ENCODE measurements at regions not wholly inside any gene's neighbourhood (a gene's known extent, or its start where the extent isn't known, plus 50 kb on each side); places are given as distances from the start of the nearest gene placed in this dataset.

DNA sequence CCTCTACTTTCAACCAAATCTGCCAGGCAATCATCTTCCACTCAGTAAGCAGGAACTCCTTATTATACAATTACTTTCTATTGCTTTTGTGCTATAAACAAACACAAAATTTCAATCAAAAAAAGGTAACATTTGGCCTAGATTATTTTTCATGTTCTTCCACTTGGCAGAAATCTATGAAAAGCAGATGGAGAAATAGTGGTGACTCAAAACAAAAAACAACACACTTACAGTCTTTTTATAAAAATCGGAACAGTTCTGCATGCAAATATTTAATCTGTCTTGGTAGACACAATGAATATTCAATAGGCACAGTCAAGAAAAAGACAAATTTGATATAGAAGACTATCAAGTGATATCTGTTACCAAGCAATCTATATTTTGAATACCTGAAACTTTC lies 376.8 kb downstream of the RPS29 start (continued):
- TF ChIP-seq, protein P1, sequence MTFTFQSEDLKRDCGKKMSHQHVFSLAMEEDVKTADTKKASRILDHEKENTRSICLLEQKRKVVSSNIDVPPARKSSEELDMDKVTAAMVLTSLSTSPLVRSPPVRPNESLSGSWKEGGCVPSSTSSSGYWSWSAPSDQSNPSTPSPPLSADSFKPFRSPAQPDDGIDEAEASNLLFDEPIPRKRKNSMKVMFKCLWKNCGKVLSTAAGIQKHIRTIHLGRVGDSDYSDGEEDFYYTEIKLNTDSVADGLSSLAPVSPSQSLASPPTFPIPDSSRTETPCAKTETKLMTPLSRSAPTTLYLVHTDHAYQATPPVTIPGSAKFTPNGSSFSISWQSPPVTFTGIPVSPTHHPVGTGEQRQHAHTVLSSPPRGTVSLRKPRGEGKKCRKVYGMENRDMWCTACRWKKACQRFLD (tag by site-specific recombination; IDR thresholded peaks at IDR 0.05) = no peak
- no peak for TF ChIP-seq ZXDB (tag by site-specific recombination; IDR thresholded peaks at IDR 0.05)
- TF ChIP-seq, protein P2, sequence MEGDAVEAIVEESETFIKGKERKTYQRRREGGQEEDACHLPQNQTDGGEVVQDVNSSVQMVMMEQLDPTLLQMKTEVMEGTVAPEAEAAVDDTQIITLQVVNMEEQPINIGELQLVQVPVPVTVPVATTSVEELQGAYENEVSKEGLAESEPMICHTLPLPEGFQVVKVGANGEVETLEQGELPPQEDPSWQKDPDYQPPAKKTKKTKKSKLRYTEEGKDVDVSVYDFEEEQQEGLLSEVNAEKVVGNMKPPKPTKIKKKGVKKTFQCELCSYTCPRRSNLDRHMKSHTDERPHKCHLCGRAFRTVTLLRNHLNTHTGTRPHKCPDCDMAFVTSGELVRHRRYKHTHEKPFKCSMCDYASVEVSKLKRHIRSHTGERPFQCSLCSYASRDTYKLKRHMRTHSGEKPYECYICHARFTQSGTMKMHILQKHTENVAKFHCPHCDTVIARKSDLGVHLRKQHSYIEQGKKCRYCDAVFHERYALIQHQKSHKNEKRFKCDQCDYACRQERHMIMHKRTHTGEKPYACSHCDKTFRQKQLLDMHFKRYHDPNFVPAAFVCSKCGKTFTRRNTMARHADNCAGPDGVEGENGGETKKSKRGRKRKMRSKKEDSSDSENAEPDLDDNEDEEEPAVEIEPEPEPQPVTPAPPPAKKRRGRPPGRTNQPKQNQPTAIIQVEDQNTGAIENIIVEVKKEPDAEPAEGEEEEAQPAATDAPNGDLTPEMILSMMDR (tag by site-specific recombination; IDR thresholded peaks at IDR 0.05) = no peak
- TF ChIP-seq ZNF521 (tag by site-specific recombination; IDR thresholded peaks at IDR 0.05) = no peak

DNA sequence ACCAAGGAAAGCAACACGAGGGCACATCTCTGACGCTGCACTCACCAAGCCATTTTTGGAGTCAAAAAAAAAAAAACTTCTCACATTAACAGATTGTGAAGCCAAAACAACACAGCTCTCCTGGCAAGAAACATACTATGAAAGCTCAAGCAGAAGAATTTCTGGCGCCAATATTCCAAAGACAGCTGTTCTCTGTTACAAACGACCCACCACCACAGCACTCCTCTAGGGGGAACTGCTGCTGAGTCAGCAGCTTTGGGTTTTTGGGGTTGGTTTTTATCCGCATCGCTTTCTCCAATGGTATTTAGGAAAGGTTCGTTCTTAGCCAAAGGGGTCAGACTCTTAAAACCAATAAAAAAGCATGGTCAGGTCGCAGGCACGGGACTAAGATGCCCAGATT lies 379.4 kb downstream of the RPS29 start:
- H3K36me3 ChIP-seq (ENCODE audit: control insufficient read depth in 2 of 2, insufficient read depth in 1 of 2, low read length in 2 of 2) = no peaks in the 10 kb centered on the region
- POLR2A ChIA-PET = no interaction called here
- no peaks in the 10 kb centered on the region for H3K9me3 ChIP-seq (ENCODE audit: control insufficient read depth, insufficient read depth, low read depth, low read length)
- H3K27ac ChIP-seq (ENCODE audit: extremely low read depth, low read depth, low read length) = no peak overlapping the region
- no peak overlapping the region for H3K4me3 ChIP-seq (ENCODE audit: low read depth, low read length)
- no peaks in the 10 kb centered on the region for H3K4me1 ChIP-seq (ENCODE audit: control insufficient read depth, insufficient read depth, low read length)
- CTCF ChIA-PET = interaction anchor here (0.7 kb wide), 1 partner anchor 34 kb away, joined by 6 read pairs; no protein-coding TSS in a partner anchor
- TF ChIP-seq KLF1 (tag by site-specific recombination; IDR thresholded peaks at IDR 0.05) (no peak), ZNF670 (tag by site-specific recombination; IDR thresholded peaks at IDR 0.05; ENCODE audit: low read depth) (no peak), IKZF3 (tag by site-specific recombination; IDR thresholded peaks at IDR 0.05) (no peak), ZNF558 (tag by site-specific recombination; IDR thresholded peaks at IDR 0.05) (no peak), HOXD13 (CRISPR knock-in tag; IDR thresholded peaks at IDR 0.05; ENCODE audit: borderline replicate concordance) (no peak)
- TF ChIP-seq, protein P3, sequence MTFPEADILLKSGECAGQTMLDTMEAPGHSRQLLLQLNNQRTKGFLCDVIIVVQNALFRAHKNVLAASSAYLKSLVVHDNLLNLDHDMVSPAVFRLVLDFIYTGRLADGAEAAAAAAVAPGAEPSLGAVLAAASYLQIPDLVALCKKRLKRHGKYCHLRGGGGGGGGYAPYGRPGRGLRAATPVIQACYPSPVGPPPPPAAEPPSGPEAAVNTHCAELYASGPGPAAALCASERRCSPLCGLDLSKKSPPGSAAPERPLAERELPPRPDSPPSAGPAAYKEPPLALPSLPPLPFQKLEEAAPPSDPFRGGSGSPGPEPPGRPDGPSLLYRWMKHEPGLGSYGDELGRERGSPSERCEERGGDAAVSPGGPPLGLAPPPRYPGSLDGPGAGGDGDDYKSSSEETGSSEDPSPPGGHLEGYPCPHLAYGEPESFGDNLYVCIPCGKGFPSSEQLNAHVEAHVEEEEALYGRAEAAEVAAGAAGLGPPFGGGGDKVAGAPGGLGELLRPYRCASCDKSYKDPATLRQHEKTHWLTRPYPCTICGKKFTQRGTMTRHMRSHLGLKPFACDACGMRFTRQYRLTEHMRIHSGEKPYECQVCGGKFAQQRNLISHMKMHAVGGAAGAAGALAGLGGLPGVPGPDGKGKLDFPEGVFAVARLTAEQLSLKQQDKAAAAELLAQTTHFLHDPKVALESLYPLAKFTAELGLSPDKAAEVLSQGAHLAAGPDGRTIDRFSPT (tag by site-specific recombination; IDR thresholded peaks at IDR 0.05) = no peak

DNA sequence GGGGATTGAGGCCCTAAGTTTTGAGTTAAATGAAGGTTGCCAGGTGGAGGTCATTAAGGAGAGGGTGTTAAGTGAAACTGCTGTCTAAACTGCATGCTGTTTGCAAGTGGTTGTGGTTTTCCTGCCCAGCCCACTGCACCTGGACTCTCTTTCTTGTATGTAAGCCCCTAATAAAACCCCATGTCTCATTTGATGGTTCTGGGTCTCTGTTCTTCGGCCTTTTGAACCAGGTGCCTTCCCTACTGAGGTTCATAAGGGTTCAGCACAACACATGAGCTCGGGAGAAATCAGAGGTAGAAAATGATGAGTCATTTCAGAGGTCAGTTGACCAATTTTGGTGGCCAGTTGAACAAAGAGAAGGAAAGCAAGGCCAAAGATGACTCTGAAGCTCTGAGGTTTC lies 382.5 kb downstream of the RPS29 start:
- Histone ChIP-seq H3K27ac (ENCODE audit: extremely low read depth, low read depth, low read length) (no peak overlapping the region), H3K9me3 (ENCODE audit: control insufficient read depth, insufficient read depth, low read depth, low read length) (no peaks in the 10 kb centered on the region), H3K4me1 (ENCODE audit: control insufficient read depth, insufficient read depth, low read length) (no peaks in the 10 kb centered on the region), H3K36me3 (ENCODE audit: control insufficient read depth in 2 of 2, insufficient read depth in 1 of 2, low read length in 2 of 2) (no peaks in the 10 kb centered on the region), H3K4me3 (ENCODE audit: low read depth, low read length) (no peak overlapping the region)
- POLR2A ChIA-PET = no interaction called here
- CTCF ChIA-PET = interaction anchor here (0.7 kb wide), 1 partner anchor 296 kb away, joined by 3 read pairs; no protein-coding TSS in a partner anchor
- no peak for TF ChIP-seq ZEB2 (tag by site-specific recombination; IDR thresholded peaks at IDR 0.05)

DNA sequence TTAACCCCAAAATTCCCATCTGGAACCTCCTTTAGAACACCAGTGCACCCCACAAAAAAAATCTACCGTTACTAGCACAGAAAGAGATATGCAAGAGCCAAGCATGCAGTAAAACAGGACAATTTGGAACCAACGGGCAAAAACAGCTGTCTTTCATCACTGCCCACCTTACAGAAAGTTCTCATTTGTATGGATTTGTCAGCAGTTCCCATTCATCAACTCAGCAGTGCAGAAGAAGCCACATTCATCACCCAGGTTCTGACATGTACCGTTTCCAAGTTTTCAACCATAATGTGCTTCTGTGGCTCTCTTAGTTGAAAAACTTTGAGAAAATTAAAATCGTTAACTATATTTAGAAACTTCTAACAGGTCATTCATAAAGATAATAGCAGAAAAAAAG lies 387.0 kb downstream of the RPS29 start:
- Histone ChIP-seq H3K36me3 (ENCODE audit: control insufficient read depth in 2 of 2, insufficient read depth in 1 of 2, low read length in 2 of 2) (no peaks in the 10 kb centered on the region), H3K4me1 (ENCODE audit: control insufficient read depth, insufficient read depth, low read length) (no peaks in the 10 kb centered on the region), H3K4me3 (ENCODE audit: low read depth, low read length) (no peak overlapping the region), H3K27ac (ENCODE audit: extremely low read depth, low read depth, low read length) (no peak overlapping the region), H3K9me3 (ENCODE audit: control insufficient read depth, insufficient read depth, low read depth, low read length) (no peaks in the 10 kb centered on the region)
- TF ChIP-seq ZNF274 (IDR thresholded peaks at IDR 0.05; ENCODE audit: low read length) (no peak), ZNF274 (tag by site-specific recombination; IDR thresholded peaks at IDR 0.05; ENCODE audit: borderline replicate concordance) (no peak), ZNF785 (tag by site-specific recombination; IDR thresholded peaks at IDR 0.05) (no peak), ZNF629 (tag by site-specific recombination; IDR thresholded peaks at IDR 0.05) (no peak), SP2 (tag by site-specific recombination; IDR thresholded peaks at IDR 0.05) (no peak), YY2 (tag by site-specific recombination; IDR thresholded peaks at IDR 0.05) (no peak)
- TF ChIP-seq, protein P4, sequence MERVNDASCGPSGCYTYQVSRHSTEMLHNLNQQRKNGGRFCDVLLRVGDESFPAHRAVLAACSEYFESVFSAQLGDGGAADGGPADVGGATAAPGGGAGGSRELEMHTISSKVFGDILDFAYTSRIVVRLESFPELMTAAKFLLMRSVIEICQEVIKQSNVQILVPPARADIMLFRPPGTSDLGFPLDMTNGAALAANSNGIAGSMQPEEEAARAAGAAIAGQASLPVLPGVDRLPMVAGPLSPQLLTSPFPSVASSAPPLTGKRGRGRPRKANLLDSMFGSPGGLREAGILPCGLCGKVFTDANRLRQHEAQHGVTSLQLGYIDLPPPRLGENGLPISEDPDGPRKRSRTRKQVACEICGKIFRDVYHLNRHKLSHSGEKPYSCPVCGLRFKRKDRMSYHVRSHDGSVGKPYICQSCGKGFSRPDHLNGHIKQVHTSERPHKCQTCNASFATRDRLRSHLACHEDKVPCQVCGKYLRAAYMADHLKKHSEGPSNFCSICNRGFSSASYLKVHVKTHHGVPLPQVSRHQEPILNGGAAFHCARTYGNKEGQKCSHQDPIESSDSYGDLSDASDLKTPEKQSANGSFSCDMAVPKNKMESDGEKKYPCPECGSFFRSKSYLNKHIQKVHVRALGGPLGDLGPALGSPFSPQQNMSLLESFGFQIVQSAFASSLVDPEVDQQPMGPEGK (tag by site-specific recombination; IDR thresholded peaks at IDR 0.05) = no peak
- ChIA-PET CTCF (no interaction called here), POLR2A (no interaction called here)
